ENCODE measurements at regions not wholly inside any gene's neighbourhood (a gene's known extent, or its start where the extent isn't known, plus 50 kb on each side); places are given as distances from the start of the nearest gene placed in this dataset.

GRCh38 chr20:55273149-55273548, 732.2 kb downstream of the CBLN4 start:
- no peaks in the 10 kb centered on the region for H3K27me3 ChIP-seq (replicated peaks; ENCODE audit: insufficient read depth, low read depth, low read length, poor library complexity)
- no TSS peak for BruUV-seq (replicated peaks)
- DNase-seq (ENCODE audit: low spot score): no peak
- TF ChIP-seq EZH2 (IDR thresholded peaks at IDR 0.05; ENCODE audit: borderline replicate concordance, low read depth, low read length, poor library complexity, severe bottlenecking) (no peak), CTCF (conservative IDR thresholded peaks at IDR 0.05; ENCODE audit: low read depth, low read length) (no peak)
- ChIA-PET CTCF (no interaction called here), POLR2A (ENCODE audit: low non-redundant PET) (no interaction called here)
- intact Hi-C loops (cut with micrococcal nuclease; ENCODE audit: unreplicated experiment): no loop called here
- no peaks in the 10 kb centered on the region for H3K36me3 ChIP-seq (ENCODE audit: insufficient read depth, low read length, poor library complexity, severe bottlenecking)
- H3K4me3 ChIP-seq (ENCODE audit: low read depth, low read length, poor library complexity, severe bottlenecking): no peak overlapping the region
- no peaks in the 10 kb centered on the region for H3K4me1 ChIP-seq (ENCODE audit: insufficient read depth, low read length, poor library complexity, severe bottlenecking)
- no peak overlapping the region for H3K27ac ChIP-seq (ENCODE audit: low read depth, low read length, poor library complexity, severe bottlenecking)
- peaks cover 5% of the 10 kb centered on the region for H3K9me3 ChIP-seq (ENCODE audit: low read depth, low read length, poor library complexity, severe bottlenecking)

- Histone ChIP-seq H3K4me3 (ENCODE audit: low read depth, low read length, poor library complexity, severe bottlenecking) (no peak overlapping the region), H3K4me1 (ENCODE audit: insufficient read depth, low read length, poor library complexity, severe bottlenecking) (no peaks in the 10 kb centered on the region), H3K36me3 (ENCODE audit: insufficient read depth, low read length, poor library complexity, severe bottlenecking) (no peaks in the 10 kb centered on the region), H3K27me3 (replicated peaks; ENCODE audit: insufficient read depth, low read depth, low read length, poor library complexity) (no peaks in the 10 kb centered on the region), H3K27ac (ENCODE audit: low read depth, low read length, poor library complexity, severe bottlenecking) (no peak overlapping the region), H3K9me3 (ENCODE audit: low read depth, low read length, poor library complexity, severe bottlenecking) (peaks cover 4% of the 10 kb centered on the region)
- intact Hi-C loops (cut with micrococcal nuclease; ENCODE audit: unreplicated experiment): no loop called here
- no peak for TF ChIP-seq EZH2 (IDR thresholded peaks at IDR 0.05; ENCODE audit: borderline replicate concordance, low read depth, low read length, poor library complexity, severe bottlenecking)
- TF ChIP-seq CTCF (conservative IDR thresholded peaks at IDR 0.05; ENCODE audit: low read depth, low read length): no peak
- POLR2A ChIA-PET (ENCODE audit: low non-redundant PET): interaction anchor here (0.6 kb wide), 1 partner anchor 27 kb away, joined by 4 read pairs; no protein-coding TSS in a partner anchor
- no peak for DNase-seq (ENCODE audit: low spot score)
- CTCF ChIA-PET: no interaction called here
- BruUV-seq (replicated peaks): no TSS peak
Observed at GRCh38 chr20:55271371-55271770, 733.9 kb downstream of the CBLN4 start.

GRCh38 chr20:55269913-55270312, 735.4 kb downstream of the CBLN4 start:
- no TSS peak for BruUV-seq (replicated peaks)
- Histone ChIP-seq H3K4me3 (ENCODE audit: low read depth, low read length, poor library complexity, severe bottlenecking) (no peak overlapping the region), H3K36me3 (ENCODE audit: insufficient read depth, low read length, poor library complexity, severe bottlenecking) (no peaks in the 10 kb centered on the region), H3K9me3 (ENCODE audit: low read depth, low read length, poor library complexity, severe bottlenecking) (peaks cover 4% of the 10 kb centered on the region), H3K4me1 (ENCODE audit: insufficient read depth, low read length, poor library complexity, severe bottlenecking) (no peaks in the 10 kb centered on the region), H3K27me3 (replicated peaks; ENCODE audit: insufficient read depth, low read depth, low read length, poor library complexity) (no peaks in the 10 kb centered on the region), H3K27ac (ENCODE audit: low read depth, low read length, poor library complexity, severe bottlenecking) (no peak overlapping the region)
- intact Hi-C loops (cut with micrococcal nuclease; ENCODE audit: unreplicated experiment): no loop called here
- no peak for TF ChIP-seq EZH2 (IDR thresholded peaks at IDR 0.05; ENCODE audit: borderline replicate concordance, low read depth, low read length, poor library complexity, severe bottlenecking)
- DNase-seq (ENCODE audit: low spot score): no peak
- POLR2A ChIA-PET (ENCODE audit: low non-redundant PET): no interaction called here
- CTCF ChIA-PET: no interaction called here

- CTCF ChIA-PET: no interaction called here
- TF ChIP-seq EZH2 (IDR thresholded peaks at IDR 0.05; ENCODE audit: borderline replicate concordance, low read depth, low read length, poor library complexity, severe bottlenecking): no peak
- TF ChIP-seq CTCF (conservative IDR thresholded peaks at IDR 0.05; ENCODE audit: low read depth, low read length): no peak
- Histone ChIP-seq H3K36me3 (ENCODE audit: insufficient read depth, low read length, poor library complexity, severe bottlenecking) (no peaks in the 10 kb centered on the region), H3K4me3 (ENCODE audit: low read depth, low read length, poor library complexity, severe bottlenecking) (no peak overlapping the region), H3K27me3 (replicated peaks; ENCODE audit: insufficient read depth, low read depth, low read length, poor library complexity) (no peaks in the 10 kb centered on the region), H3K27ac (ENCODE audit: low read depth, low read length, poor library complexity, severe bottlenecking) (no peak overlapping the region), H3K9me3 (ENCODE audit: low read depth, low read length, poor library complexity, severe bottlenecking) (peaks cover 4% of the 10 kb centered on the region), H3K4me1 (ENCODE audit: insufficient read depth, low read length, poor library complexity, severe bottlenecking) (no peaks in the 10 kb centered on the region)
- BruUV-seq (replicated peaks): no TSS peak
- no peak for DNase-seq (ENCODE audit: low spot score)
- intact Hi-C loops (cut with micrococcal nuclease; ENCODE audit: unreplicated experiment): no loop called here
- POLR2A ChIA-PET (ENCODE audit: low non-redundant PET): no interaction called here
Observed at GRCh38 chr20:55266361-55266760, 739.0 kb downstream of the CBLN4 start.
